Left ventricle myocardium inferior (tissue), 1 donor: ENCODE measurements at regions not wholly inside any gene's neighbourhood (a gene's known extent, or its start where the extent isn't known, plus 50 kb on each side); places are given as distances from the start of the nearest gene placed in this dataset.

Experiments used
- DNase-seq: peaks from one replicate; pipeline ENCODE4 v3.0.0-alpha.2; 2020
- H3K27ac ChIP-seq: fragments of 200-600 bp; replicated peaks from 2 replicates; pipeline ENCODE4 v1.8.0; 2021
- H3K27me3 ChIP-seq: fragments of 200-600 bp; 2 replicates; pipeline ENCODE4 v1.8.0; 2021; ENCODE audit warnings: low read depth
- H3K36me3 ChIP-seq: fragments of 200-600 bp; 2 replicates; pipeline ENCODE4 v1.8.0; 2021
- H3K4me1 ChIP-seq: fragments of 200-600 bp; 2 replicates; pipeline ENCODE4 v1.8.0; 2021
- H3K4me3 ChIP-seq: fragments of 200-600 bp; 2 replicates; pipeline ENCODE4 v1.8.0; 2021; ENCODE audit warnings: mild to moderate bottlenecking, moderate library complexity
- H3K9me3 ChIP-seq: fragments of 200-600 bp; replicated peaks from 2 replicates; pipeline ENCODE4 v1.8.0; 2021
- intact Hi-C: fragments of 100-400 bp; cut with micrococcal nuclease; formaldehyde crosslinking; loops from one replicate; pipeline ENCODE4 v1.11.0; 2022
- TF ChIP-seq, protein P1 (sequence below): fragments of 200-600 bp; IDR thresholded peaks from 2 replicates; pipeline ENCODE4 v1.8.0; 2021; ENCODE audit warnings: antibody characterized with exemption, mild to moderate bottlenecking, borderline replicate concordance
- donor health status: DM: no; HTN: yes; CAD: no; lungs with severe emphysema.

DNA sequence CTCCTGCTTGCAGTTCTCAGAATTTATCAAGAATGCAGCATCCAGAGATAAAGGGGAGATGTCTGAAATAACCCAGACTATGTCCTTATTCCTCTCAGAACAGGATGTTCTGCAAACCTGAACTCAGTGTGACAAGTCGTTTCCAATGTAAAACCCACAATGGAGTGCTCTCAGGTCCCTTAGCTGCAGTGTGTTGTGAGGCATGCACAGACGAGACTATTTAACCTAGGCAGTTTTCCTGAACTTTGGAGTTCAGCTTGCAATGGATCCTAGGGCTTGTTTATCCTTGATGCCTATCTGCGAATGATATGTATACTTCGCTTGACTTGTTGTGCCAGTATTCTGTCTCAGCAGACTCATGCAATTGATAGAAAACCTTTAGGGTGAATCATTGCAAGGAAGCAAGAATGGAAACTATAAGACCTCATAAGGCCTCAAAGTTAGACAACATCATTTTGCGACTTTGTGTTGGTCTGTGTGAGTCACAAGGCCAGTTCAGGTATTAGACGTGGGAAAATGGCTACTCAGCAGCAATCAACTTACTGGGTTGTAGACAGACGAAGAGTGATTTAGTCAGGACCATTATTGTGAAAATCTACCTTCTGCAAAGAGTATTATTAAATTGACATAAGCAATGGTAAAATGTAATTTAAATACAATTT lies 2439.9 kb upstream of the PCDH20 start:
- DNase-seq, result no peak
- TF ChIP-seq, protein P1, sequence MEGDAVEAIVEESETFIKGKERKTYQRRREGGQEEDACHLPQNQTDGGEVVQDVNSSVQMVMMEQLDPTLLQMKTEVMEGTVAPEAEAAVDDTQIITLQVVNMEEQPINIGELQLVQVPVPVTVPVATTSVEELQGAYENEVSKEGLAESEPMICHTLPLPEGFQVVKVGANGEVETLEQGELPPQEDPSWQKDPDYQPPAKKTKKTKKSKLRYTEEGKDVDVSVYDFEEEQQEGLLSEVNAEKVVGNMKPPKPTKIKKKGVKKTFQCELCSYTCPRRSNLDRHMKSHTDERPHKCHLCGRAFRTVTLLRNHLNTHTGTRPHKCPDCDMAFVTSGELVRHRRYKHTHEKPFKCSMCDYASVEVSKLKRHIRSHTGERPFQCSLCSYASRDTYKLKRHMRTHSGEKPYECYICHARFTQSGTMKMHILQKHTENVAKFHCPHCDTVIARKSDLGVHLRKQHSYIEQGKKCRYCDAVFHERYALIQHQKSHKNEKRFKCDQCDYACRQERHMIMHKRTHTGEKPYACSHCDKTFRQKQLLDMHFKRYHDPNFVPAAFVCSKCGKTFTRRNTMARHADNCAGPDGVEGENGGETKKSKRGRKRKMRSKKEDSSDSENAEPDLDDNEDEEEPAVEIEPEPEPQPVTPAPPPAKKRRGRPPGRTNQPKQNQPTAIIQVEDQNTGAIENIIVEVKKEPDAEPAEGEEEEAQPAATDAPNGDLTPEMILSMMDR, result no peak
- H3K36me3 ChIP-seq, result no peaks in the 10 kb centered on the region
- no peak overlapping the region for H3K4me3 ChIP-seq
- no peak overlapping the region for H3K27ac ChIP-seq
- no peaks in the 10 kb centered on the region for H3K27me3 ChIP-seq
- H3K9me3 ChIP-seq, result no peaks in the 10 kb centered on the region
- intact Hi-C loops, result no loop called here
- no peaks in the 10 kb centered on the region for H3K4me1 ChIP-seq

DNA sequence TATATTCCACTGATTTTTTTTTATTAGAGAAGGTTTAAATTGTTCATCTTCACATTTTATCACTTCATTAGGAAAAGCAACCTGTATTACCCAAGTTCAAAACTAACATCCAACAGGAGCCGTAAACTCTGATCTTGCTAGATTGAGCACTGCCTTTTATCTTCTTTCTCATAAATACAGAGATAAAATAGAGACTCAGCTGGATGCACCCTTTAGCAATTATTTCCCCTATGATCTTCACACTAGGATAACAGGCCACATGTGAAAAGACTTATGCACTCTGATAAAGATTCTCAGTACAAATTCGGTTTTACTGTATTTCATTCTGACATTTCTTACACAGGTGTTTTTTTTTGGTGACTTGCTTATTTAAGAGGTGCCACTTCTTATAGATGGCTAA lies 2438.2 kb upstream of the PCDH20 start:
- Histone ChIP-seq H3K9me3 (no peaks in the 10 kb centered on the region), H3K27me3 (no peaks in the 10 kb centered on the region), H3K27ac (no peak overlapping the region), H3K4me3 (no peak overlapping the region), H3K4me1 (no peaks in the 10 kb centered on the region), H3K36me3 (no peaks in the 10 kb centered on the region)
- TF ChIP-seq, protein P1, result no peak
- intact Hi-C loops, result no loop called here
- DNase-seq, result no peak

DNA sequence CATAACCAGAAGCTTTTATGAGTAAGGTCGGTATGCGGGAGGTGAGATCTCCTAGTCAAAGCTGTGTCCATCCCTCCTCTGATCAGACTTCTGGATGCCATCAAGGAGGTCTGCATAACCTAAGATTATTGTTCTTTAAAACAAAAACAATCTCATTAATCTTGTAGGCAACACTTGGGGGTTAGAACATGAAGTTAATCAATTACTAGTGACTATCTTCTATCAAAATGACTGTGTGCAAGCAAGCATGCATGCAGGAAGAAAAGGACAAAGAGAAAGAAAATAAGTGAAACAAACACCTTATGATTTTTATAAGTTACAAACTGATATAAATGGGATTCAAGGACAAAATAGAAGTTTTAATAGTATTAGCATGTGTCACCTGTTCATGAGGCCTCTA lies 2435.9 kb upstream of the PCDH20 start:
- no peaks in the 10 kb centered on the region for H3K9me3 ChIP-seq
- no peaks in the 10 kb centered on the region for H3K27me3 ChIP-seq
- intact Hi-C loops, result no loop called here
- H3K36me3 ChIP-seq, result no peaks in the 10 kb centered on the region
- no peak for DNase-seq
- no peaks in the 10 kb centered on the region for H3K4me1 ChIP-seq
- no peak overlapping the region for H3K4me3 ChIP-seq
- no peak overlapping the region for H3K27ac ChIP-seq
- TF ChIP-seq, protein P1, result no peak

DNA sequence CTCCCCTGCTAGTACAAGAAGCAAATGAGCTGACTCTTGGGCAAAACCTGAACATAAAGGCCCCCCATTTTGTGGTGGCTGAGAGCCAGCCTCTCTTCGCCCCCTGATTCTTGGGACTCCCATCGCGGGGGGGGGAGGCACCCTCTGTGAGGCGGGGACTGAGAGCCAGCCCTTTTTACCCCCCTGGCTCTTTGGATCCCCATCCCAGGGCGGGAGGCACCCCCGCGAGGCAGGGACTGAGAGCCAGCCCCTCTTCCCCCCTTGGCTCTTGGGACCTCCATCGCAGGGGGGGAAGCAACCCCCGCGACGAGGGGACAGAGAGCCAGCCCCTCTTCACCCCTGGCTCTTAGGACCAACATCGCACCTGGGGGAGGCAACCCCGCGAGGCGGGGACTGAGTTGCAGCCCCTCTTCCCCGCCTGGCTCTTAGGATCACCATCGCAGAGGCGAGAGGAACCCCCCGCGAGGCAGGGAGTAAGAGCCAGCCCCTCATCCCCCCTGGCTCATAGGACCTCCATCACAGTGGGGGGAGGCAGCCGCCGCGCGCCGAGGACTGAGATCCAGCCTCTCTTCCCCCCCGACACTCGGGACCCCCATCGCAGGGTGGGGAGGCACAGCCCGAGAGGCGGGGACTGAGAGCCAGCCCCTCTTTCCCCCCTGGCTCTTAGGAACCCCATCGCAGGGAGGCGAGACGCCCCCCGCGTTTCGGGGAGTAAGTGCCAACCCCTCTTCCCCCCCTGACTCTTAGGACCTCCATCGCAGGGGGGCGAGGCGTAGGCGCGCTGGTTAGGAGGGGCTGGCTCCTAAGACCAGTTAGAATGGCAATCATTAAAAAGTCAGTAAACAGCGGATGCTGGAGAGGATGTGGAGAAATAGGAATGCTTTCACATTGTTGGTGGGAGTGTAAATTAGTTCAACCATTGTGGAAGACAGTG lies 2428.4 kb upstream of the PCDH20 start:
- peaks cover 16% of the 10 kb centered on the region for H3K9me3 ChIP-seq
- H3K4me3 ChIP-seq, result no peak overlapping the region
- no peaks in the 10 kb centered on the region for H3K4me1 ChIP-seq
- intact Hi-C loops, result no loop called here
- H3K27ac ChIP-seq, result no peak overlapping the region
- no peaks in the 10 kb centered on the region for H3K36me3 ChIP-seq
- H3K27me3 ChIP-seq, result no peaks in the 10 kb centered on the region
- TF ChIP-seq, protein P1, result no peak
- no peak for DNase-seq

DNA sequence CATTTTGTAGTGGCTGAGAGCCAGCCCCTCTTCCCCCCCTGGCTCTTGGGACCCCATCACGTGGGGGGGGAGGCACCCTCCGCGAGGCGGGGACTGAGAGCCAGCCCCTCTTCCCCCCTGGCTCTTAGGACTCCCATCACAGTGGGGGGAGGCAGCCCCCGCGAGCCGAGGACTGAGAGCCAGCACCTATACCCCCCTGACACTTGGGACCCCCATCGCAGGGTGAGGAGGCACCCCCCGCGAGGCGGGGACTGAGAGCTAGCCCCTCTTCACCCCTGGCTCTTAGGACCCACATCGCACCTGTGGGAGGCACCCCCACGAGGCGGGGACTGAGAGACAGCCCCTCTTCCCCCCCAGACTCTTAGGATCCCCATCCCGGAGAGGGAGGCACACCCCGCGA lies 2426.5 kb upstream of the PCDH20 start:
- peaks cover 16% of the 10 kb centered on the region for H3K9me3 ChIP-seq
- H3K27me3 ChIP-seq, result no peaks in the 10 kb centered on the region
- H3K36me3 ChIP-seq, result no peaks in the 10 kb centered on the region
- intact Hi-C loops, result no loop called here
- DNase-seq, result no peak
- H3K4me3 ChIP-seq, result no peak overlapping the region
- no peaks in the 10 kb centered on the region for H3K4me1 ChIP-seq
- no peak overlapping the region for H3K27ac ChIP-seq
- TF ChIP-seq, protein P1, result no peak
